WTC11 (cell line): ENCODE measurements at regions not wholly inside any gene's neighbourhood (a gene's known extent, or its start where the extent isn't known, plus 50 kb on each side); places are given as distances from the start of the nearest gene placed in this dataset.

Experiments used
- EMX1 ChIP-seq: fragments of 250-450 bp; sonication (Bioruptor Pico); IDR thresholded peaks from 2 replicates; pipeline ENCODE4 v1.8.0; 2021; ENCODE audit warnings: mild to moderate bottlenecking
- GTF2I ChIP-seq: fragments of 250-450 bp; sonication (Bioruptor Pico); conservative IDR thresholded peaks from 2 replicates; pipeline ENCODE4 v1.4.0; 2021; ENCODE audit warnings: mild to moderate bottlenecking
- HMGA2 ChIP-seq: fragments of 250-450 bp; sonication (Bioruptor Pico); IDR thresholded peaks from 2 replicates; pipeline ENCODE4 v1.4.0; 2021; ENCODE audit warnings: mild to moderate bottlenecking, moderate library complexity
- NR2C2 ChIP-seq: sonication (generic); formaldehyde crosslinking; IDR thresholded peaks from 2 replicates; pipeline ENCODE4 v1.8.0; 2022; ENCODE audit warnings: mild to moderate bottlenecking, missing genetic modification reagents
- RORB ChIP-seq: fragments of 250-450 bp; sonication (Bioruptor Pico); IDR thresholded peaks from 2 replicates; pipeline ENCODE4 v1.9.0; 2021; ENCODE audit warnings: mild to moderate bottlenecking
- ZNF232 ChIP-seq: sonication (generic); formaldehyde crosslinking; IDR thresholded peaks from 2 replicates; pipeline ENCODE4 v1.8.0; 2022; ENCODE audit warnings: mild to moderate bottlenecking, missing genetic modification reagents
- TF ChIP-seq, protein P1 (sequence below): fragments of 200-600 bp; IDR thresholded peaks from 2 replicates; pipeline ENCODE4 v1.8.0; 2022; ENCODE audit warnings: antibody characterized with exemption
- TF ChIP-seq, protein P2 (sequence below): sonication (generic); formaldehyde crosslinking; IDR thresholded peaks from 2 replicates; pipeline ENCODE4 v1.8.1; 2023; ENCODE audit warnings: mild to moderate bottlenecking, missing genetic modification reagents, moderate library complexity
- TF ChIP-seq, protein P3 (sequence below): sonication (generic); formaldehyde crosslinking; conservative IDR thresholded peaks from 2 replicates; pipeline ENCODE4 v1.8.1; 2022; ENCODE audit warnings: mild to moderate bottlenecking, missing genetic modification reagents
- TF ChIP-seq, protein P4 (sequence below): sonication (generic); formaldehyde crosslinking; IDR thresholded peaks from 2 replicates; pipeline ENCODE4 v1.8.0; 2022; ENCODE audit warnings: mild to moderate bottlenecking, missing genetic modification reagents
- TF ChIP-seq, protein P5 (sequence below): sonication (generic); formaldehyde crosslinking; IDR thresholded peaks from 2 replicates; pipeline ENCODE4 v1.8.1; 2022; ENCODE audit warnings: mild to moderate bottlenecking, missing genetic modification reagents, moderate library complexity, borderline replicate concordance

DNA sequence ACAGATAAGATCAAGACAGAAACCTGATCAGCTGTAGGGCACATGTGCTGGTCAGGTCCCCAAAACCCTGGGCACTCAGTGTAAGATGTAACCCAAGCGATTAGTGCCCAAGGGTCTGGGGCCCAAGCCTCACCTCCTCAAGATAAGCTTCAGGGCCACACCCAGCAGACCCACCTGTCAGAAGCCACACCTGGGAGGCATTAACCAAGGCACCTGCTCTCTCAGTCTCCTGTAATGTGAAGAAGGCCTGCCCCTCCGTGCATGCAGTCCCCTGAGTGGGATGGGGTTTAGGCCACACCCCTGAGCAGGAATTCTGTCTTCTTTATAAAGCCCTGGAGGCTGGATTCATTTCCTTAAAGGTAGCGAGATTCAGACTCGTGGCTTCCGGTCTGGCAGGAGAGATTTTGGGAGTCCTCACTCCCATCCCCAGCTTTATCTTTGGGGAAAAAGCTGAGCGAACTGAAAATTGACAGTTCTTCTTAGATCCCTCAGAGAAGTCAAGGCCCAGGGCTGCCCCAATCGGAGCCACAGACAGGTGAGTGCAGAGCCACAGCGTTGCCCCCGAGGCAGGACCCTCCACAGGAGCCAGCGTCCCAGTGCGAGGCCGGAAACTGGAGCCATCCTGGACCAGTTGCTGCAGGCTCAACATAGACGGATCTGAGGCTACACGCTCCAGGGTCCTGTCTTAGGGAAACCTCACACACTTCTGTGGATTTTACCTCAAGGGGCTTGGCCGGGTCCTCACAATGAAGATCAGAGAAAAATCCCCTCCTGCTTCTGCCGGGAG, 357.6 kb upstream of the IRX4 start:
- TF ChIP-seq, protein P1, sequence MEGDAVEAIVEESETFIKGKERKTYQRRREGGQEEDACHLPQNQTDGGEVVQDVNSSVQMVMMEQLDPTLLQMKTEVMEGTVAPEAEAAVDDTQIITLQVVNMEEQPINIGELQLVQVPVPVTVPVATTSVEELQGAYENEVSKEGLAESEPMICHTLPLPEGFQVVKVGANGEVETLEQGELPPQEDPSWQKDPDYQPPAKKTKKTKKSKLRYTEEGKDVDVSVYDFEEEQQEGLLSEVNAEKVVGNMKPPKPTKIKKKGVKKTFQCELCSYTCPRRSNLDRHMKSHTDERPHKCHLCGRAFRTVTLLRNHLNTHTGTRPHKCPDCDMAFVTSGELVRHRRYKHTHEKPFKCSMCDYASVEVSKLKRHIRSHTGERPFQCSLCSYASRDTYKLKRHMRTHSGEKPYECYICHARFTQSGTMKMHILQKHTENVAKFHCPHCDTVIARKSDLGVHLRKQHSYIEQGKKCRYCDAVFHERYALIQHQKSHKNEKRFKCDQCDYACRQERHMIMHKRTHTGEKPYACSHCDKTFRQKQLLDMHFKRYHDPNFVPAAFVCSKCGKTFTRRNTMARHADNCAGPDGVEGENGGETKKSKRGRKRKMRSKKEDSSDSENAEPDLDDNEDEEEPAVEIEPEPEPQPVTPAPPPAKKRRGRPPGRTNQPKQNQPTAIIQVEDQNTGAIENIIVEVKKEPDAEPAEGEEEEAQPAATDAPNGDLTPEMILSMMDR = no peak
- TF ChIP-seq, protein P2, sequence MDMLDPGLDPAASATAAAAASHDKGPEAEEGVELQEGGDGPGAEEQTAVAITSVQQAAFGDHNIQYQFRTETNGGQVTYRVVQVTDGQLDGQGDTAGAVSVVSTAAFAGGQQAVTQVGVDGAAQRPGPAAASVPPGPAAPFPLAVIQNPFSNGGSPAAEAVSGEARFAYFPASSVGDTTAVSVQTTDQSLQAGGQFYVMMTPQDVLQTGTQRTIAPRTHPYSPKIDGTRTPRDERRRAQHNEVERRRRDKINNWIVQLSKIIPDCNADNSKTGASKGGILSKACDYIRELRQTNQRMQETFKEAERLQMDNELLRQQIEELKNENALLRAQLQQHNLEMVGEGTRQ (CRISPR knock-in tag) = no peak
- TF ChIP-seq RORB = no peak
- TF ChIP-seq, protein P3, sequence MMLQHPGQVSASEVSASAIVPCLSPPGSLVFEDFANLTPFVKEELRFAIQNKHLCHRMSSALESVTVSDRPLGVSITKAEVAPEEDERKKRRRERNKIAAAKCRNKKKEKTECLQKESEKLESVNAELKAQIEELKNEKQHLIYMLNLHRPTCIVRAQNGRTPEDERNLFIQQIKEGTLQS (CRISPR knock-in tag) = no peak
- no peak for TF ChIP-seq EMX1 (CRISPR knock-in tag)
- TF ChIP-seq, protein P4, sequence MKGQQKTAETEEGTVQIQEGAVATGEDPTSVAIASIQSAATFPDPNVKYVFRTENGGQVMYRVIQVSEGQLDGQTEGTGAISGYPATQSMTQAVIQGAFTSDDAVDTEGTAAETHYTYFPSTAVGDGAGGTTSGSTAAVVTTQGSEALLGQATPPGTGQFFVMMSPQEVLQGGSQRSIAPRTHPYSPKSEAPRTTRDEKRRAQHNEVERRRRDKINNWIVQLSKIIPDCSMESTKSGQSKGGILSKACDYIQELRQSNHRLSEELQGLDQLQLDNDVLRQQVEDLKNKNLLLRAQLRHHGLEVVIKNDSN (CRISPR knock-in tag) = no peak
- no peak for TF ChIP-seq HMGA2 (CRISPR knock-in tag)
- TF ChIP-seq ZNF232 = no peak
- no peak for TF ChIP-seq NR2C2 (CRISPR knock-in tag)
- TF ChIP-seq, protein P5, sequence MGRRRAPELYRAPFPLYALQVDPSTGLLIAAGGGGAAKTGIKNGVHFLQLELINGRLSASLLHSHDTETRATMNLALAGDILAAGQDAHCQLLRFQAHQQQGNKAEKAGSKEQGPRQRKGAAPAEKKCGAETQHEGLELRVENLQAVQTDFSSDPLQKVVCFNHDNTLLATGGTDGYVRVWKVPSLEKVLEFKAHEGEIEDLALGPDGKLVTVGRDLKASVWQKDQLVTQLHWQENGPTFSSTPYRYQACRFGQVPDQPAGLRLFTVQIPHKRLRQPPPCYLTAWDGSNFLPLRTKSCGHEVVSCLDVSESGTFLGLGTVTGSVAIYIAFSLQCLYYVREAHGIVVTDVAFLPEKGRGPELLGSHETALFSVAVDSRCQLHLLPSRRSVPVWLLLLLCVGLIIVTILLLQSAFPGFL (CRISPR knock-in tag) = no peak
- no peak for TF ChIP-seq GTF2I
